ENCODE measurements at regions not wholly inside any gene's neighbourhood (a gene's known extent, or its start where the extent isn't known, plus 50 kb on each side); places are given as distances from the start of the nearest gene placed in this dataset.

DNA sequence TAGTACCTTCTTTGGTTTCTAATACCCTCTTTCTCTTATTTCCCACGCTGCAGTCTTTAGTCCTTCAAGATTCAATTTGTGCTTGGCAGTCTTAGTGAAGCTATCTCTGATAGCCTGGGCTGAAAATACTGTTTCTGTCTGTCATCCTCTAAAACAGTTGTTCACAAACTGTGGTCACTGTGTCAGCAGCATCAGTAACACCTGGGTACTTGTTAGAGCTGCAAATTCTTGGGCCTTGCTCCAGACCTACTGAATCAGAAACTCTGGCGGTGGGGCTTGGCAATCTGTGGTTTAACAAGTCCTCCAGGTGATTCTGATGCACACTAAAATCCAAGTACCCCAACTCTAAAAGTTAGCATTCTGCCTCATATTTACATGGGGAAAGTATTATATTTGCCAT lies 217.5 kb upstream of the SEL1L start:
- 73 to 86% methylated on average over 2 of the region's 2 CpGs for WGBS, 2 donors
- TF ChIP-seq, protein P1, sequence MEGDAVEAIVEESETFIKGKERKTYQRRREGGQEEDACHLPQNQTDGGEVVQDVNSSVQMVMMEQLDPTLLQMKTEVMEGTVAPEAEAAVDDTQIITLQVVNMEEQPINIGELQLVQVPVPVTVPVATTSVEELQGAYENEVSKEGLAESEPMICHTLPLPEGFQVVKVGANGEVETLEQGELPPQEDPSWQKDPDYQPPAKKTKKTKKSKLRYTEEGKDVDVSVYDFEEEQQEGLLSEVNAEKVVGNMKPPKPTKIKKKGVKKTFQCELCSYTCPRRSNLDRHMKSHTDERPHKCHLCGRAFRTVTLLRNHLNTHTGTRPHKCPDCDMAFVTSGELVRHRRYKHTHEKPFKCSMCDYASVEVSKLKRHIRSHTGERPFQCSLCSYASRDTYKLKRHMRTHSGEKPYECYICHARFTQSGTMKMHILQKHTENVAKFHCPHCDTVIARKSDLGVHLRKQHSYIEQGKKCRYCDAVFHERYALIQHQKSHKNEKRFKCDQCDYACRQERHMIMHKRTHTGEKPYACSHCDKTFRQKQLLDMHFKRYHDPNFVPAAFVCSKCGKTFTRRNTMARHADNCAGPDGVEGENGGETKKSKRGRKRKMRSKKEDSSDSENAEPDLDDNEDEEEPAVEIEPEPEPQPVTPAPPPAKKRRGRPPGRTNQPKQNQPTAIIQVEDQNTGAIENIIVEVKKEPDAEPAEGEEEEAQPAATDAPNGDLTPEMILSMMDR (IDR thresholded peaks at IDR 0.05; ENCODE audit: control extremely low read depth, extremely low read depth) = no peak
- Histone ChIP-seq H3K9me3 (ENCODE audit: control insufficient read depth in 4 of 4, insufficient read depth in 3 of 4, low read length in 3 of 4) (no peaks in the 10 kb centered on the region), H3K27me3 (ENCODE audit: control insufficient read depth in 3 of 3, insufficient read depth in 3 of 3, low read length in 2 of 3) (no peaks in the 10 kb centered on the region), H3K4me1 (ENCODE audit: control insufficient read depth in 5 of 5, insufficient read depth in 5 of 5, low read length in 5 of 5) (no peaks in the 10 kb centered on the region), H3K27ac (ENCODE audit: low read depth in 1 of 2, low read length in 1 of 2) (no peak overlapping the region), H3K36me3 (ENCODE audit: control insufficient read depth in 4 of 4, insufficient read depth in 4 of 4, low read length in 4 of 4) (no peaks in the 10 kb centered on the region), H3K9ac (ENCODE audit: insufficient read depth in 1 of 2, low read length in 2 of 2) (no peak overlapping the region), H3K4me3 (no peak overlapping the region)
- DNase-seq (no peak), ATAC-seq (ENCODE audit: insufficient read depth, low FRiP score) (no peak)

DNA sequence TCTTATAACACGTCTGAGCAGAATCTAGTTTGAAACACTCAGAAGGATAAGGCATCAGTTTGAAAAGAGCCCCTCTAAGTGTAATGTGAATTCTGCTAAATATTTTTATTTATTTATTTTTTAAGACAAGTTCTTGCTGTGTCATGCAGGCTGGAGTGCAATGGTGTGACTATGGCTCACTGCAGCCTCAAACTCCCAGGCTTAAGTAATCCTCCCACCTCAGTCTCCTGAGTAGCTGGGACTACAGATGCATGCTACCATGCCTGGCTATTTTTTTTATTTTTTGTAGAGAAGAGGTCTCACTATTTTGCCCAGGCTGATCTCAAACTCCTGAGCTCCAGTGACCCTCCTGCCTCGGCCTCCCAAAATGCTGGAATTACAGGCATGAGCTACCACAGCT lies 225.9 kb upstream of the SEL1L start:
- TF ChIP-seq, protein P1 (IDR thresholded peaks at IDR 0.05; ENCODE audit: control extremely low read depth, extremely low read depth) = no peak
- DNase-seq (no peak), ATAC-seq (ENCODE audit: insufficient read depth, low FRiP score) (no peak)
- Histone ChIP-seq H3K27me3 (ENCODE audit: control insufficient read depth in 3 of 3, insufficient read depth in 3 of 3, low read length in 2 of 3) (no peaks in the 10 kb centered on the region), H3K27ac (ENCODE audit: low read depth in 1 of 2, low read length in 1 of 2) (no peak overlapping the region), H3K4me1 (ENCODE audit: control insufficient read depth in 5 of 5, insufficient read depth in 5 of 5, low read length in 5 of 5) (no peaks in the 10 kb centered on the region), H3K9ac (ENCODE audit: insufficient read depth in 1 of 2, low read length in 2 of 2) (no peak overlapping the region), H3K36me3 (ENCODE audit: control insufficient read depth in 4 of 4, insufficient read depth in 4 of 4, low read length in 4 of 4) (no peaks in the 10 kb centered on the region), H3K9me3 (ENCODE audit: control insufficient read depth in 4 of 4, insufficient read depth in 3 of 4, low read length in 3 of 4) (no peaks in the 10 kb centered on the region), H3K4me3 (no peak overlapping the region)
- WGBS, 2 donors = 81 to 86% methylated on average over 2 of the region's 2 CpGs

DNA sequence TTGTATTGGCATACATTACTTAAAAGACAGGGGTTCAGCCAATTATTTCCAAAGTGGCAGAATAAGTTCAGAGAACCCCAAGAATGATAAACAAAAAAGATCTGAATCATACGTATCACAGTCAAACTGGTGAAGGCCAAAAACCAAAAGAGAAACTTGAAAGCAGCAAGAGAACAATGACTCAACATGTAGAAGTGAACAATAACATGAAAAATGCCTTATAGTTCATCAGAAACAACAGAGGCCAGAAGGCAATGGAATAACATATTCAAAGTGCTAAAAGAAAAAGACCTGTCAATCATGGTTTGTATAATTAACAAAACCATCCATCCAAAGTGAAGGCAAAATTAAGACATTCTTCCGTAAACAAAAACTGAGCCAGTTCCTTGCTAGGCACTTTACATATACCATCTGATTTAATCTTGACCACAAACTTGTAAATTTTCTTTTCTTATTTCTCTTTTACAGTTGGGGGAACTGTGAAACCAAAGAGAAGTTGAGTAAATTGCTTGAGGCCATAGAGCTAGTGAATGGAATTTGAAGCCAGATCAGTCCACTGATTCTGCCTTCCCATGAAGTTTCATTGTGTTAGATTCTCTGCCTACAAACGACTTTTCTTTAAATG lies 232.1 kb upstream of the SEL1L start:
- TF ChIP-seq, protein P1 (IDR thresholded peaks at IDR 0.05; ENCODE audit: control extremely low read depth, extremely low read depth) = no peak

More for the DNA sequence above, 232.1 kb upstream of the SEL1L start:
- Histone ChIP-seq H3K9me3 (ENCODE audit: control insufficient read depth in 4 of 4, insufficient read depth in 3 of 4, low read length in 3 of 4) (no peaks in the 10 kb centered on the region), H3K36me3 (ENCODE audit: control insufficient read depth in 4 of 4, insufficient read depth in 4 of 4, low read length in 4 of 4) (no peaks in the 10 kb centered on the region), H3K9ac (ENCODE audit: insufficient read depth in 1 of 2, low read length in 2 of 2) (no peak overlapping the region), H3K27me3 (ENCODE audit: control insufficient read depth in 3 of 3, insufficient read depth in 3 of 3, low read length in 2 of 3) (no peaks in the 10 kb centered on the region), H3K4me1 (ENCODE audit: control insufficient read depth in 5 of 5, insufficient read depth in 5 of 5, low read length in 5 of 5) (no peaks in the 10 kb centered on the region), H3K27ac (ENCODE audit: low read depth in 1 of 2, low read length in 1 of 2) (no peak overlapping the region), H3K4me3 (no peak overlapping the region)
- ATAC-seq (ENCODE audit: insufficient read depth, low FRiP score) = no peak
- 59 to 69% methylated on average over 3 of the region's 3 CpGs for WGBS, 2 donors
- DNase-seq = no peak
